ENCODE measurements at regions not wholly inside any gene's neighbourhood (a gene's known extent, or its start where the extent isn't known, plus 50 kb on each side); places are given as distances from the start of the nearest gene placed in this dataset.

DNA sequence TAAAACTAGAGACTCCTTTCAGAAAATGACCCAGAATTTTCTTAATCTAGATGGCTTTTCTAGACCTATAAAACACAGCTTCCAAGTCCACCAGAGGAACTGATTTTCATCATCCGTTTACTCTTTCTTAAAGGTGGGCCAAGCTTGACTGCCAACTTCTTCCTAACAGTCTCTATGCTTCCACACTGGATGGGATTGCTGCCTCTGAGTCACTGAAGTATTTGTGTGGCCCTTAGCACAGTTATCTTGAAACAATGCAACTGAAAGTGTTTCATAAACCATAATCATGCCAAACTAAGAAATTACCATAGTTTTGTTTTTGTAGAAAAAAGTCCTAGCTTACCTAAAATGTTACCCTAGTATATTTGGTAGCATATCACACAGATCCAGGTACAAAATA lies 985.7 kb downstream of the TUSC7 start:
- Histone ChIP-seq H3K36me3 (ENCODE audit: control insufficient read depth in 2 of 3, insufficient read depth in 3 of 3, low read length in 3 of 3) (no peaks in the 10 kb centered on the region), H3K4me3 (ENCODE audit: low read length) (no peak overlapping the region), H3K9me3 (ENCODE audit: control insufficient read depth in 2 of 3, low read length in 3 of 3) (no peaks in the 10 kb centered on the region), H3K27me3 (ENCODE audit: control insufficient read depth in 2 of 2, insufficient read depth in 2 of 2, low read length in 2 of 2) (no peaks in the 10 kb centered on the region), H3K4me1 (ENCODE audit: control insufficient read depth in 2 of 2, insufficient read depth in 2 of 2, low read length in 2 of 2) (no peaks in the 10 kb centered on the region), H3K27ac (ENCODE audit: low read depth, low read length) (no peak overlapping the region)
- ATAC-seq = no peak
- H3K36me3 Mint-ChIP-seq = peaks cover 0 to 3% (median 0%) of the 10 kb centered on the region in 5 donors
- H3K9me3 Mint-ChIP-seq = peaks cover 0 to 13% (median 3%) of the 10 kb centered on the region in 11 donors
- ChIA-PET CTCF (no interaction called here), POLR2A (no interaction called here)
- H3K27ac Mint-ChIP-seq = no peak overlapping the region
- no peak for DNase-seq
- no peak overlapping the region for H3K4me3 Mint-ChIP-seq
- H3K4me1 Mint-ChIP-seq = no peaks in the 10 kb centered on the region
- H3K27me3 Mint-ChIP-seq = peaks cover 0 to 4% (median 0%) of the 10 kb centered on the region in 5 donors
- intact Hi-C loops (cut with micrococcal nuclease) = no loop called here

DNA sequence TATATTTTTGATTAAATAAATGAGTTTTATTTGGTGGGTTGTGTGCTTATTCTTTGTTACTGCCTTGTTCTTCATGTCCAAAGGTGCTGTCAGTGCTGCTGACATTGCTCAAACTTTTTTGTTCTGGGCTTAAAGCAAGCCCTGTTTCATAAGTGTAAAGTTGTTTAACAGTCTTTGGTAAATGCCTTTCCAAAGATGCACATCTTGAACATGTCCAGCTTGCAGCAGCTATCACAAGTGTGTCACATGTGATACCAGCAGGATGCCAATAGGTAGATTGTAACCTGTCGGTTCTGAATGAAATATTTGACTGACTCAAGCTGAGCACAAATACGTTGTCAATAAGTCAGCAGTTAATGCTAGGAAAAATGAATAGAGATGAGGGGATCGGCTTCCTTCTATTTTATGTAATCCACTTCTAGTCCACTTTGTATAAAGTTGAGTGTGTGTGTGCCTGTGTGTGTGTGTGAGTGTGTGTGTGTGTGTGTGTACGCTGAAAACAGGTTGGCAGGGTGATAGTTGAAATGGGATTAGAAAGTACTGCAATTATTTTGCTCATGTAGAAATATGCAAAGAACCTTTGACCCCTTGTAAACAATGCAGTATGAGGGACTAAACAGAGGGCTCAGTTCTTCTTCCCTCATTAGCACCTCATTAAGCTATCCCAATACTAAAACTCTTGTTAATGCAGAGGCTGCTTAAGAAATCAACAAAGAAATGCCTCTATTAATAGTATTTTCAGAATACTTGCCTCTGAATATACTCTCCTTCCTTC lies 986.5 kb downstream of the TUSC7 start:
- ChIA-PET POLR2A (no interaction called here), CTCF (no interaction called here)
- H3K27me3 Mint-ChIP-seq = peaks cover 0 to 4% (median 0%) of the 10 kb centered on the region in 5 donors
- Histone ChIP-seq H3K27ac (ENCODE audit: low read depth, low read length) (no peak overlapping the region), H3K36me3 (ENCODE audit: control insufficient read depth in 2 of 3, insufficient read depth in 3 of 3, low read length in 3 of 3) (no peaks in the 10 kb centered on the region), H3K27me3 (ENCODE audit: control insufficient read depth in 2 of 2, insufficient read depth in 2 of 2, low read length in 2 of 2) (no peaks in the 10 kb centered on the region), H3K4me1 (ENCODE audit: control insufficient read depth in 2 of 2, insufficient read depth in 2 of 2, low read length in 2 of 2) (no peaks in the 10 kb centered on the region), H3K9me3 (ENCODE audit: control insufficient read depth in 2 of 3, low read length in 3 of 3) (no peaks in the 10 kb centered on the region), H3K4me3 (ENCODE audit: low read length) (no peak overlapping the region)
- intact Hi-C loops (cut with micrococcal nuclease) = no loop called here
- no peaks in the 10 kb centered on the region for H3K4me1 Mint-ChIP-seq
- H3K9me3 Mint-ChIP-seq = peaks cover 0 to 19% (median 5%) of the 10 kb centered on the region in 11 donors
- H3K4me3 Mint-ChIP-seq = no peak overlapping the region
- H3K36me3 Mint-ChIP-seq = peaks cover 0 to 7% (median 0%) of the 10 kb centered on the region in 5 donors
- no peak for ATAC-seq
- no peak for DNase-seq
- no peak overlapping the region for H3K27ac Mint-ChIP-seq

DNA sequence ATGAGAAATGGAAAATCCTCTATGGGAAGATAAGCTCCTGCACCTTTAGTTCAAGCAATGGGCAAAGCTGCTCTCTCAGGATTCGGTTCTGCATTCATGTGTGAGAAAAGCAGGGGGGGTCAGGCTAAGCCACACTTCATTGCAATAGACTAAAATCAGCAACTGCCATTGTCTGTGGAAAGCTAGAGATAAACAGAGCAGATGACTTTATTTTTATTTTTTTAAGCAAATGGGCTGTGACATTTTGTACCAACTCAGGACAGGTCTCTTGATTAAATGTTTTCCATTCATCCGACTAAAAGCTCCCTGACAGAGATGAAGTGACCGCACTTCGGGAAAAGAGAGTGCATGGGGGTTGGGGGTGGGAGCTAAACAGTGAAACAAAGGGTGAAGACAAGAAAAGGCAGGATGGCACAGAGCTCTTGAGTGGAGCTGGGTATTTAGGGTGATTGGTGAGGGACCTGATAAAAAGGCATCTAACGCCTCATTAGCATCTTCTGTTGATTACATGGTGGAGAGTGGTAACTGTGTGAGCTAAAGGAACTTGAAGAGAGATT lies 987.4 kb downstream of the TUSC7 start:
- H3K9me3 ChIP-seq (ENCODE audit: control insufficient read depth in 2 of 3, low read length in 3 of 3) = no peaks in the 10 kb centered on the region
- ChIA-PET CTCF (no interaction called here), POLR2A (no interaction called here)
- DNase-seq (no peak), ATAC-seq (no peak)
- H3K27me3 ChIP-seq (ENCODE audit: control insufficient read depth in 2 of 2, insufficient read depth in 2 of 2, low read length in 2 of 2) = no peaks in the 10 kb centered on the region
- H3K27ac ChIP-seq (ENCODE audit: low read depth, low read length) = no peak overlapping the region
- Mint-ChIP-seq H3K9me3 (peaks cover 0 to 19% (median 5%) of the 10 kb centered on the region in 11 donors), H3K4me1 (no peaks in the 10 kb centered on the region), H3K27ac (no peak overlapping the region), H3K4me3 (no peak overlapping the region), H3K36me3 (peaks cover 0 to 7% (median 0%) of the 10 kb centered on the region in 5 donors), H3K27me3 (peaks cover 0 to 4% (median 0%) of the 10 kb centered on the region in 5 donors)
- no peaks in the 10 kb centered on the region for H3K4me1 ChIP-seq (ENCODE audit: control insufficient read depth in 2 of 2, insufficient read depth in 2 of 2, low read length in 2 of 2)
- H3K36me3 ChIP-seq (ENCODE audit: control insufficient read depth in 2 of 3, insufficient read depth in 3 of 3, low read length in 3 of 3) = no peaks in the 10 kb centered on the region
- intact Hi-C loops (cut with micrococcal nuclease) = no loop called here
- H3K4me3 ChIP-seq (ENCODE audit: low read length) = no peak overlapping the region

DNA sequence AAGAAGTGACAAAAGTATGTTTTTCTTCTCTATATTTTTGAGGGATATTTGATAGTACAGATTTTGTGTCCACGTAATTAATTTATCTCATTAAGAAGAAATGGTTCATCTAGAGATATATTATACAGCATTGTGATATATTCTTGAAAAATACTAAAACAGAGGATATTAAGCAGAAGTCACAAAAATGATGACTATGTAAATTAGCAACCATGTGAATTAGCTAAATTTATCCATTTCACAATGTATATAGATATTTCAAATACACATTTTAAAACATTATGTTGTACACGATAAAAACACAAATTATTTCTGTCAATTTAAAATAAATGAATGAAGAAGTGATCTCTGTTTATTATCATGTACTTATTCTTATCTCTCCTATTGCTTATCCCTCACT lies 989.5 kb downstream of the TUSC7 start:
- ChIA-PET POLR2A (no interaction called here), CTCF (no interaction called here)
- Mint-ChIP-seq H3K4me3 (no peak overlapping the region), H3K9me3 (peaks cover 0 to 23% (median 5%) of the 10 kb centered on the region in 11 donors), H3K27ac (no peak overlapping the region), H3K27me3 (peaks cover 0 to 4% (median 0%) of the 10 kb centered on the region in 5 donors), H3K36me3 (peaks cover 0 to 7% (median 0%) of the 10 kb centered on the region in 5 donors), H3K4me1 (no peaks in the 10 kb centered on the region)
- ATAC-seq (no peak), DNase-seq (no peak)
- Histone ChIP-seq H3K9me3 (ENCODE audit: control insufficient read depth in 2 of 3, low read length in 3 of 3) (no peaks in the 10 kb centered on the region), H3K27ac (ENCODE audit: low read depth, low read length) (no peak overlapping the region), H3K36me3 (ENCODE audit: control insufficient read depth in 2 of 3, insufficient read depth in 3 of 3, low read length in 3 of 3) (no peaks in the 10 kb centered on the region), H3K27me3 (ENCODE audit: control insufficient read depth in 2 of 2, insufficient read depth in 2 of 2, low read length in 2 of 2) (no peaks in the 10 kb centered on the region), H3K4me3 (ENCODE audit: low read length) (no peak overlapping the region), H3K4me1 (ENCODE audit: control insufficient read depth in 2 of 2, insufficient read depth in 2 of 2, low read length in 2 of 2) (no peaks in the 10 kb centered on the region)
- intact Hi-C loops (cut with micrococcal nuclease) = no loop called here

DNA sequence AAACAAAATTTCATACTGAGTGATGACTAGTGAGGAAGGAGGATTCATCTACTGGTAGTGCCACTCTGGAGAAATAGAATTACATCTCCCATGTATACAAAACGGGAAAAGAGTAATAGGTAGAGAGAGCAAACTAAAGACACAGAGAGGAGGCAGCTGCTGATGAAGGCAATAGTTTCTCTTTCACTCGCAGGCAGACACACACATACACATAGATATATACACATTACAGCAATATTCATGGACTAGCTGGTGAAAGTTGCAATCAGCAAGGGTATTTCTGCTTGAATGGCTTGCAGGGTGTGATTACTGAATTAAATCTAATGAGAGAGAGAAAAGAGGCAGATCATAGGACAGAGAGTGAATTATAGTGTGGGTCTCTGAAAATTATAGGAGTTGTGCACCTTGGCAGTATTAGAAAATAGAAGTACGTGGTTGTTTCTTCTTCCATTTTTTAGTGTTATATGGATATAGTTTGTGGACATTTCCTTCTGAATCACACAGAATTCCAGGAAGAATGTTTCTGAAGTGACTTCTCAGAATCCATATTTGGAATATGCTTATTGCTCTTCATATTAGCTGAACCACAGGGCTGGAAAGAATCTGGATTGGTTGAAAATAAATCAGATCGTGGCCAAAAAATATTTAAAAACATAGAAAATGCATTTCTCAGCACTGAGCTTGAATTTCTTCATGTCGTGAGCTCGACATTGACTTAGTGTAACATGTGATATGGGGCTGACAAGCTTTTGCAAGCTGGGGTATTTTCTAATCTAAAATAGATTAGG lies 991.2 kb downstream of the TUSC7 start:
- DNase-seq (no peak), ATAC-seq (no peak)
- H3K27me3 Mint-ChIP-seq = no peaks in the 10 kb centered on the region
- CTCF ChIA-PET = no interaction called here
- H3K4me3 Mint-ChIP-seq = no peak overlapping the region
- peaks cover 0 to 3% (median 0%) of the 10 kb centered on the region in 5 donors for H3K36me3 Mint-ChIP-seq
- H3K4me1 Mint-ChIP-seq = no peaks in the 10 kb centered on the region
- no peak overlapping the region for H3K27ac Mint-ChIP-seq
- Histone ChIP-seq H3K4me1 (ENCODE audit: control insufficient read depth in 2 of 2, insufficient read depth in 2 of 2, low read length in 2 of 2) (no peaks in the 10 kb centered on the region), H3K27me3 (ENCODE audit: control insufficient read depth in 2 of 2, insufficient read depth in 2 of 2, low read length in 2 of 2) (no peaks in the 10 kb centered on the region), H3K9me3 (ENCODE audit: control insufficient read depth in 2 of 3, low read length in 3 of 3) (no peaks in the 10 kb centered on the region), H3K4me3 (ENCODE audit: low read length) (no peak overlapping the region), H3K36me3 (ENCODE audit: control insufficient read depth in 2 of 3, insufficient read depth in 3 of 3, low read length in 3 of 3) (no peaks in the 10 kb centered on the region), H3K27ac (ENCODE audit: low read depth, low read length) (no peak overlapping the region)
- intact Hi-C loops (cut with micrococcal nuclease) = no loop called here
- POLR2A ChIA-PET = no interaction called here
- H3K9me3 Mint-ChIP-seq = peaks cover 0 to 13% (median 4%) of the 10 kb centered on the region in 11 donors

DNA sequence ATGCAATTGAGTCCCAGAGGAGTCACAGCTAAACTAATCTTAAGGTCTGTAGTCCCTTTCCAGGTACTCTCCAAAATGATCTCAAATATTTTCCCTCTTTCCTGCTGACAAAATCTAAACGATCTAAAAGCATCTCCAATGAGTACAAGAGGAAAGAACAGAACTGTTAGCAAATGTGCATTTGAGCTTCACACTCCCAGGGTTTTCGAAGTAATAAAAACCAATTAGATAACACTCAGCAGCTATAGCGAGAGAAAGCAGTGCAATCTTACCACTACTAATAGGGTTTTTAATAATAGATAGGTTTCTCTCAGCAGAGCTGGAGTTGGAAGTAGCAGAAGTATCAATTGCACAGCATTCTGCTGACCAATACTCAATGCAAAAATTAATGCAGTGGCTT lies 995.4 kb downstream of the TUSC7 start:
- Mint-ChIP-seq H3K27me3 (no peaks in the 10 kb centered on the region), H3K9me3 (peaks cover 0 to 13% (median 4%) of the 10 kb centered on the region in 11 donors), H3K4me1 (no peaks in the 10 kb centered on the region), H3K27ac (no peak overlapping the region), H3K36me3 (peaks cover 0 to 3% (median 0%) of the 10 kb centered on the region in 5 donors), H3K4me3 (no peak overlapping the region)
- Histone ChIP-seq H3K9me3 (ENCODE audit: control insufficient read depth in 2 of 3, low read length in 3 of 3) (no peaks in the 10 kb centered on the region), H3K27me3 (ENCODE audit: control insufficient read depth in 2 of 2, insufficient read depth in 2 of 2, low read length in 2 of 2) (no peaks in the 10 kb centered on the region), H3K4me1 (ENCODE audit: control insufficient read depth in 2 of 2, insufficient read depth in 2 of 2, low read length in 2 of 2) (no peaks in the 10 kb centered on the region), H3K27ac (ENCODE audit: low read depth, low read length) (no peak overlapping the region), H3K36me3 (ENCODE audit: control insufficient read depth in 2 of 3, insufficient read depth in 3 of 3, low read length in 3 of 3) (no peaks in the 10 kb centered on the region), H3K4me3 (ENCODE audit: low read length) (no peak overlapping the region)
- ChIA-PET CTCF (no interaction called here), POLR2A (no interaction called here)
- ATAC-seq = no peak
- intact Hi-C loops (cut with micrococcal nuclease) = no loop called here
- no peak for DNase-seq

Data from naive thymus-derived CD4-positive, alpha-beta T cell (primary cell).